Esophagus squamous epithelium (tissue), 5 donors: ENCODE measurements at regions not wholly inside any gene's neighbourhood (a gene's known extent, or its start where the extent isn't known, plus 50 kb on each side); places are given as distances from the start of the nearest gene placed in this dataset.

Experiments used
- DNase-seq: peaks from one replicate; lab custom pipeline; 2025; lab: John Stamatoyannopoulos, UW
- H3K27ac ChIP-seq, 4 donors: fragments of 200-600 bp; sonication (generic); one replicate each; pipeline ENCODE4 v1.5.1; 2016 to 2019; ENCODE audit warnings: mild to moderate bottlenecking in 1 of 4
- H3K27me3 ChIP-seq, 4 donors: fragments of 200-600 bp; sonication (generic); 1 replicate in 3 of 4; 2 replicates in 1 of 4; pipeline versions ENCODE4 v1.5.1 to v1.6.0; 2017 to 2021; ENCODE audit warnings: antibody characterized with exemption in 1 of 4
- H3K36me3 ChIP-seq, 3 donors: fragments of 200-600 bp; sonication (generic); one replicate each; pipeline ENCODE4 v1.5.1; 2016 to 2019
- H3K4me1 ChIP-seq, 3 donors: fragments of 200-600 bp; sonication (generic); one replicate each; pipeline ENCODE4 v1.5.1; 2017 to 2019
- H3K4me3 ChIP-seq, 4 donors: fragments of 200-600 bp; sonication (generic); 1 replicate in 3 of 4; 2 replicates in 1 of 4; pipeline ENCODE4 v1.5.1; 2016 to 2019; ENCODE audit warnings: mild to moderate bottlenecking in 2 of 4, moderate library complexity in 1 of 4
- H3K9me3 ChIP-seq, 3 donors: fragments of 200-600 bp; sonication (generic); one replicate each; pipeline ENCODE4 v1.5.1; 2016 to 2019
- CTCF ChIP-seq, 6 experiments: fragments of 450-650 bp in 4 of 6; fragments of 200-600 bp in 2 of 6; sonication (generic) in 2 of 6; IDR thresholded peaks; one replicate each; pipeline ENCODE4 v1.5.1; 2016 to 2019; ENCODE audit warnings: antibody characterized with exemption in 6 of 6, mild to moderate bottlenecking in 4 of 6, moderate library complexity in 4 of 6
- POLR2A ChIP-seq, 4 donors: fragments of 450-650 bp; IDR thresholded peaks; one replicate each; pipeline ENCODE4 v1.6.1; 2017; ENCODE audit warnings: antibody characterized with exemption in 4 of 4, mild to moderate bottlenecking in 4 of 4, moderate library complexity in 3 of 4
- WGBS, 2 donors: methylation state at CpG; one replicate each; pipeline ENCODE4 v1.1.5; 2018; 5-methylcytosine and 5-hydroxymethylcytosine counted together
- intact Hi-C: fragments of 100-400 bp; cut with DNase I; formaldehyde crosslinking; loops from one replicate; pipeline ENCODE4 v1.15.0; 2022
- donor health status: DM: yes; HTN: yes; CAD: no.

GRCh38 chr5:8641786-8642505, 773.0 kb downstream of the MTRR start:
- 77 to 79% methylated on average over 7 of the region's 7 CpGs for WGBS, 2 donors
- intact Hi-C loops: no loop called here
- DNase-seq: no peak
- TF ChIP-seq POLR2A (IDR thresholded peaks at IDR 0.05): no peak
- TF ChIP-seq CTCF (IDR thresholded peaks at IDR 0.05): no peak
- H3K27me3 ChIP-seq: no peaks in the 10 kb centered on the region
- no peaks in the 10 kb centered on the region for H3K4me1 ChIP-seq
- H3K4me3 ChIP-seq: no peak overlapping the region
- H3K36me3 ChIP-seq: no peaks in the 10 kb centered on the region
- H3K9me3 ChIP-seq: no peaks in the 10 kb centered on the region
- H3K27ac ChIP-seq: no peak overlapping the region

DNA sequence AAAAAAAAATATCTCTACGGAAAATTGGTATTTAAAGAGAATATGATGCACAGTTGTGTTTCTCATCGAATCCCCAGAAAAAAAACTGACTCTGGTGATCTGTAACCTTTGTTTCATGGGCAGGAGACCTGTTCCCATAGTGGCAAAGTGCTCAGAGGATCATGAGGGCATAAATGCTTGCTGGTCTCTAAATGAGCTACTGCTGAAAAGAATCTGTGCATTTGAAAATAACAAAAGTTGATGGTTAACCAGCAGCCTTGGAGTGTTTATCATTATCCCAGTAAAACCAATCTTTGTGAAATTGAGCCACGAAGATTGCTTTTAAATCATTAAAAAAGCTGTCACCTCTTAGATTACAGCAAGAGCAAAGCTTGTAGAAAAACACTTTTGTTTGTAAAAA, 775.4 kb downstream of the MTRR start:
- WGBS, 2 donors: 40 to 52% methylated on average over 3 of the region's 3 CpGs

GRCh38 chr5:8647111-8647510, 778.2 kb downstream of the MTRR start:
- Histone ChIP-seq H3K27ac (no peak overlapping the region), H3K27me3 (no peaks in the 10 kb centered on the region), H3K4me1 (no peaks in the 10 kb centered on the region), H3K9me3 (no peaks in the 10 kb centered on the region), H3K36me3 (no peaks in the 10 kb centered on the region), H3K4me3 (no peak overlapping the region)
- TF ChIP-seq POLR2A (IDR thresholded peaks at IDR 0.05) (no peak), CTCF (IDR thresholded peaks at IDR 0.05) (no peak)
- intact Hi-C loops: no loop called here
- no peak for DNase-seq

More for the DNA sequence above, 775.4 kb downstream of the MTRR start:
- intact Hi-C loops: no loop called here
- Histone ChIP-seq H3K27ac (no peak overlapping the region), H3K36me3 (no peaks in the 10 kb centered on the region), H3K9me3 (no peaks in the 10 kb centered on the region), H3K27me3 (no peaks in the 10 kb centered on the region), H3K4me3 (no peak overlapping the region), H3K4me1 (no peaks in the 10 kb centered on the region)
- DNase-seq: no peak
- TF ChIP-seq CTCF (IDR thresholded peaks at IDR 0.05) (no peak), POLR2A (IDR thresholded peaks at IDR 0.05) (no peak)

- no peak for DNase-seq
- WGBS, 2 donors: 76% methylated on average over 6 of the region's 6 CpGs
- intact Hi-C loops: no loop called here
- no peaks in the 10 kb centered on the region for H3K27me3 ChIP-seq
- no peaks in the 10 kb centered on the region for H3K9me3 ChIP-seq
- no peaks in the 10 kb centered on the region for H3K4me1 ChIP-seq
- no peak overlapping the region for H3K27ac ChIP-seq
- no peak for TF ChIP-seq CTCF (IDR thresholded peaks at IDR 0.05)
- no peak for TF ChIP-seq POLR2A (IDR thresholded peaks at IDR 0.05)
- H3K36me3 ChIP-seq: no peaks in the 10 kb centered on the region
- no peak overlapping the region for H3K4me3 ChIP-seq
Observed at GRCh38 chr5:8650186-8650585, 781.2 kb downstream of the MTRR start.

GRCh38 chr5:8660133-8660893, 791.4 kb downstream of the MTRR start:
- intact Hi-C loops: no loop called here
- Histone ChIP-seq H3K4me3 (no peak overlapping the region), H3K4me1 (no peaks in the 10 kb centered on the region), H3K27me3 (no peaks in the 10 kb centered on the region), H3K9me3 (no peaks in the 10 kb centered on the region), H3K36me3 (no peaks in the 10 kb centered on the region), H3K27ac (no peak overlapping the region)
- DNase-seq: no peak
- 63 to 65% methylated on average over 4 of the region's 4 CpGs for WGBS, 2 donors
- TF ChIP-seq POLR2A (IDR thresholded peaks at IDR 0.05) (no peak), CTCF (IDR thresholded peaks at IDR 0.05) (no peak)
